ENCODE measurements at regions not wholly inside any gene's neighbourhood (a gene's known extent, or its start where the extent isn't known, plus 50 kb on each side); places are given as distances from the start of the nearest gene placed in this dataset.
"Not testable (repeated sequence)": the region's sequence is repeated elsewhere in the genome, so short reads cannot be mapped to it uniquely, and the experiment has no call there.

DNA sequence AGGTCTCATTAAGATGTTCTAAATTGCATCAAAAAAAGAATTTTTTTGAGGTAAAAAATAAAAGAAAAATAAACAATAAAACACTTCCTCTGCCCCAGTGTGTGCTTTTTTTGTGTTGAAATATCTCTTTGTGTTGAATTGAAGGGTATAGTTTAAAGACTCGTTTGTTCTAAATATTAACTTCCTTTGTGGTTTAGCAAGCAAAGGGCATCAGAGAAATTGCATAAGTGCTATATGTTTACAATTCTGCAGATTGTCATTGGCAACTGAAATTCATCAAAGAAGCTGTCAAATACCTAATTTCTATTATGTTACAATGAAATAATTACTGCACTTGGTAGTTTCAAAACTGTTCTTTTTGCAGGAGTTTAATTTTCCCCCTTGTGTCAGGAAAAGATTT, 260.5 kb downstream of the DKK2 start (continued):
- TF ChIP-seq, protein P1, sequence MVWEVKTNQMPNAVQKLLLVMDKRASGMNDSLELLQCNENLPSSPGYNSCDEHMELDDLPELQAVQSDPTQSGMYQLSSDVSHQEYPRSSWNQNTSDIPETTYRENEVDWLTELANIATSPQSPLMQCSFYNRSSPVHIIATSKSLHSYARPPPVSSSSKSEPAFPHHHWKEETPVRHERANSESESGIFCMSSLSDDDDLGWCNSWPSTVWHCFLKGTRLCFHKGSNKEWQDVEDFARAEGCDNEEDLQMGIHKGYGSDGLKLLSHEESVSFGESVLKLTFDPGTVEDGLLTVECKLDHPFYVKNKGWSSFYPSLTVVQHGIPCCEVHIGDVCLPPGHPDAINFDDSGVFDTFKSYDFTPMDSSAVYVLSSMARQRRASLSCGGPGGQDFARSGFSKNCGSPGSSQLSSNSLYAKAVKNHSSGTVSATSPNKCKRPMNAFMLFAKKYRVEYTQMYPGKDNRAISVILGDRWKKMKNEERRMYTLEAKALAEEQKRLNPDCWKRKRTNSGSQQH (CRISPR knock-in tag; IDR thresholded peaks at IDR 0.05): no peak
- no peak for TF ChIP-seq NCOA1 (IDR thresholded peaks at IDR 0.05; ENCODE audit: low read depth)
- TF ChIP-seq, protein P2, sequence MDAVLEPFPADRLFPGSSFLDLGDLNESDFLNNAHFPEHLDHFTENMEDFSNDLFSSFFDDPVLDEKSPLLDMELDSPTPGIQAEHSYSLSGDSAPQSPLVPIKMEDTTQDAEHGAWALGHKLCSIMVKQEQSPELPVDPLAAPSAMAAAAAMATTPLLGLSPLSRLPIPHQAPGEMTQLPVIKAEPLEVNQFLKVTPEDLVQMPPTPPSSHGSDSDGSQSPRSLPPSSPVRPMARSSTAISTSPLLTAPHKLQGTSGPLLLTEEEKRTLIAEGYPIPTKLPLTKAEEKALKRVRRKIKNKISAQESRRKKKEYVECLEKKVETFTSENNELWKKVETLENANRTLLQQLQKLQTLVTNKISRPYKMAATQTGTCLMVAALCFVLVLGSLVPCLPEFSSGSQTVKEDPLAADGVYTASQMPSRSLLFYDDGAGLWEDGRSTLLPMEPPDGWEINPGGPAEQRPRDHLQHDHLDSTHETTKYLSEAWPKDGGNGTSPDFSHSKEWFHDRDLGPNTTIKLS (IDR thresholded peaks at IDR 0.05; ENCODE audit: borderline replicate concordance, low read depth): no peak

DNA sequence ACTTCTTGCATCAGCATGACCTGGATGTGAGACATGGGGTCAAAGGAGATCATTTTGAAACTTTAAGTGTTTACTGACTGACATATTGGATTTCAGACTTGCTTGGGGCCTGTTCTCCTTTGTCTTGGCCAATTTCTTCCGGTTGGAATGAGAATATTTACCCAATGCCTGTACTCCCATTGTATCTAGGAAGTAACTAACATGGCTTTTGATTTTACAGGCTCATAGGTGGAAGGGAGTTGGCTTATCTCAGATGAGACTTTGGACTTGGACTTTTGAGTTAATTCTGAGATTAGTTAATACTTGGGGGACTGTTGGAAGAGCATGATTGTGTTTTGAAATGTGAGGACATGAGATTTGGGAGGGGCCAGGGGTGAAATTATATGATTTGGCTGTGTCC, 262.1 kb downstream of the DKK2 start:
- H3K9me1 ChIP-seq (ENCODE audit: control insufficient read depth, insufficient read depth, low read length); CTCF ChIA-PET (ENCODE audit: low intra/inter-chr PET ratio); ATAC-seq; H2AFZ ChIP-seq (ENCODE audit: low read depth, low read length); DNase-seq (ENCODE audit: extremely low read depth in 1 of 4, low spot score in 3 of 4); H3K4me3 ChIP-seq; H3K4me1 ChIP-seq (replicated peaks in 1 of 2; ENCODE audit: control insufficient read depth in 2 of 2, insufficient read depth in 2 of 2, low read length in 2 of 2); H3K4me2 ChIP-seq (ENCODE audit: insufficient read depth, low read length); H3K9me3 ChIP-seq (replicated peaks; ENCODE audit: control insufficient read depth, insufficient read depth, low read depth, low read length); intact Hi-C loops (cut with micrococcal nuclease); H3K79me2 ChIP-seq (ENCODE audit: control insufficient read depth, insufficient read depth, low read length); H3K27ac ChIP-seq (ENCODE audit: extremely low read depth, low read depth, low read length); H4K20me1 ChIP-seq (replicated peaks; ENCODE audit: control insufficient read depth, insufficient read depth, low read length); POLR2A ChIA-PET; H3K9ac ChIP-seq (ENCODE audit: insufficient read depth in 1 of 2, low read depth in 2 of 2, low read length in 2 of 2); H3K36me3 ChIP-seq (ENCODE audit: control insufficient read depth, insufficient read depth, low read length); H3K27me3 ChIP-seq (ENCODE audit: control insufficient read depth in 2 of 2, insufficient read depth in 2 of 2, low read length in 2 of 2); in situ Hi-C loops (cut with MboI); FAIRE-seq; BruUV-seq (replicated peaks): not testable (repeated sequence)
- 0% methylated on average over 1 of the region's 1 CpG for WGBS (ENCODE audit: insufficient coverage, low coverage, missing lambda C conversion rate)
